ENCODE measurements at regions not wholly inside any gene's neighbourhood (a gene's known extent, or its start where the extent isn't known, plus 50 kb on each side); places are given as distances from the start of the nearest gene placed in this dataset.

GRCh38 chr13:111867657-111868056, 199.3 kb upstream of the SOX1 start:
- no peak overlapping the region for H3K27ac Mint-ChIP-seq
- peaks cover 13% of the 10 kb centered on the region for H3K9me3 Mint-ChIP-seq (ENCODE audit: low read depth)
- peaks cover 11% of the 10 kb centered on the region for H3K4me1 Mint-ChIP-seq (ENCODE audit: low read depth)
- no peaks in the 10 kb centered on the region for H3K36me3 Mint-ChIP-seq (ENCODE audit: insufficient read depth)
- H3K27me3 Mint-ChIP-seq, result peaks cover 66% of the 10 kb centered on the region
- TF ChIP-seq, protein P1, sequence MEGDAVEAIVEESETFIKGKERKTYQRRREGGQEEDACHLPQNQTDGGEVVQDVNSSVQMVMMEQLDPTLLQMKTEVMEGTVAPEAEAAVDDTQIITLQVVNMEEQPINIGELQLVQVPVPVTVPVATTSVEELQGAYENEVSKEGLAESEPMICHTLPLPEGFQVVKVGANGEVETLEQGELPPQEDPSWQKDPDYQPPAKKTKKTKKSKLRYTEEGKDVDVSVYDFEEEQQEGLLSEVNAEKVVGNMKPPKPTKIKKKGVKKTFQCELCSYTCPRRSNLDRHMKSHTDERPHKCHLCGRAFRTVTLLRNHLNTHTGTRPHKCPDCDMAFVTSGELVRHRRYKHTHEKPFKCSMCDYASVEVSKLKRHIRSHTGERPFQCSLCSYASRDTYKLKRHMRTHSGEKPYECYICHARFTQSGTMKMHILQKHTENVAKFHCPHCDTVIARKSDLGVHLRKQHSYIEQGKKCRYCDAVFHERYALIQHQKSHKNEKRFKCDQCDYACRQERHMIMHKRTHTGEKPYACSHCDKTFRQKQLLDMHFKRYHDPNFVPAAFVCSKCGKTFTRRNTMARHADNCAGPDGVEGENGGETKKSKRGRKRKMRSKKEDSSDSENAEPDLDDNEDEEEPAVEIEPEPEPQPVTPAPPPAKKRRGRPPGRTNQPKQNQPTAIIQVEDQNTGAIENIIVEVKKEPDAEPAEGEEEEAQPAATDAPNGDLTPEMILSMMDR (IDR thresholded peaks at IDR 0.05; ENCODE audit: unreplicated experiment), result no peak
- no peak for DNase-seq (ENCODE audit: low spot score, unreplicated experiment)
- H3K4me3 Mint-ChIP-seq (ENCODE audit: low read depth), result no peak overlapping the region

- peaks cover 13% of the 10 kb centered on the region for H3K9me3 Mint-ChIP-seq (ENCODE audit: low read depth)
- H3K27me3 Mint-ChIP-seq, result peaks cover 59% of the 10 kb centered on the region
- DNase-seq (ENCODE audit: low spot score, unreplicated experiment), result no peak
Observed at GRCh38 chr13:111868716-111869115, 198.2 kb upstream of the SOX1 start.

GRCh38 chr13:111872475-111873150, 194.3 kb upstream of the SOX1 start:
- DNase-seq (ENCODE audit: low spot score, unreplicated experiment), result no peak
- H3K27me3 Mint-ChIP-seq, result peaks cover 62% of the 10 kb centered on the region
- TF ChIP-seq, protein P1 (IDR thresholded peaks at IDR 0.05; ENCODE audit: unreplicated experiment), result no peak
- H3K4me3 Mint-ChIP-seq (ENCODE audit: low read depth), result no peak overlapping the region
- peaks cover 8% of the 10 kb centered on the region for H3K9me3 Mint-ChIP-seq (ENCODE audit: low read depth)
- no peaks in the 10 kb centered on the region for H3K36me3 Mint-ChIP-seq (ENCODE audit: insufficient read depth)
- no peak overlapping the region for H3K27ac Mint-ChIP-seq
- peaks cover 6% of the 10 kb centered on the region for H3K4me1 Mint-ChIP-seq (ENCODE audit: low read depth)

More at GRCh38 chr13:111868716-111869115, 198.2 kb upstream of the SOX1 start:
- no peak overlapping the region for H3K27ac Mint-ChIP-seq
- TF ChIP-seq, protein P1 (IDR thresholded peaks at IDR 0.05; ENCODE audit: unreplicated experiment), result no peak
- H3K4me1 Mint-ChIP-seq (ENCODE audit: low read depth), result peaks cover 11% of the 10 kb centered on the region
- H3K4me3 Mint-ChIP-seq (ENCODE audit: low read depth), result no peak overlapping the region
- no peaks in the 10 kb centered on the region for H3K36me3 Mint-ChIP-seq (ENCODE audit: insufficient read depth)

DNA sequence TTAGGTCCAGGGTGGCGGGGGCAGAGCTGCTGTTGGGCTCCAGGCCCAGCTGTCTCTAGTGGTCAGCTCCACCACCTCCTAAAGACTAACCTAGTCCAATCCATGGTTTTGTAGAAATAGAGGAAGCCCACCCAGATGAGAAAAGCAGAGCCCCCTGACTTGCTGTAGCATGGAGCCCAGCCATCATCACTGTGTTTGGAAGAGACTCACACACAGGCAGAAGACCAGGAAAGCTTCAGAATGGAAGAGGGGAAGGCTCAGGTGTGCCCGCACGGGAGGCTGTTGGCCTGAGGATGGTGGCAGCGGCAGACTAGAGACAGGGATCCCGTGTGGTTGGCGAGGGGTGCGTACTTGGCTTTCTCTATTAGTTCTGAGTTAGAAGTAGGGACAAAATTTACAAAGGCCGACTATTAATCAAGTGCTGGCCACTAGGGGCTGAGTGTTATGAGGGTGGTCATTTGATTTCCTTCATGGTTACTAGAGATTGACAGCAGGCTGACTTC, 193.2 kb upstream of the SOX1 start:
- H3K27me3 Mint-ChIP-seq, result peaks cover 57% of the 10 kb centered on the region
- DNase-seq (ENCODE audit: low spot score, unreplicated experiment), result no peak
- TF ChIP-seq, protein P1 (IDR thresholded peaks at IDR 0.05; ENCODE audit: unreplicated experiment), result no peak
- H3K36me3 Mint-ChIP-seq (ENCODE audit: insufficient read depth), result no peaks in the 10 kb centered on the region
- no peaks in the 10 kb centered on the region for H3K9me3 Mint-ChIP-seq (ENCODE audit: low read depth)
- H3K27ac Mint-ChIP-seq, result no peak overlapping the region
- peaks cover 6% of the 10 kb centered on the region for H3K4me1 Mint-ChIP-seq (ENCODE audit: low read depth)
- H3K4me3 Mint-ChIP-seq (ENCODE audit: low read depth), result no peak overlapping the region

DNA sequence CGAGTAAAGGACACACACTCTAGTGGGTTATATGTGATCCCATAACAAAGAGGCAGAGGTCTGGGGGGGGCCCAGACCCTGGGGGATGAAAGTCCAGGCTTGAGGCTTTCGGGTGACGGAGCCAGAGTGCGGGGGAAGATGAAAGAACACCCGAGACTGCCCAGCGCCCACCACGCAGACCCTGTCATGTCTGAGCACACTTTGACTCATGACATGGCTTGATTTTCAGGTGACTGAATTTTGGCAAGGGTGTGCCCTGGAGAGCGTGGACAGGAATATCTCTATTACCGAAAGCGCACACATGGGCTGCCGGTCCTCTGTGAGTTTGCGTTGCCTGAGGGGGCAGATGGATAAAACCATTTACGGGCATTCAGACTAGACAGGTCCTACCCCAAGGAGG, 192.0 kb upstream of the SOX1 start:
- TF ChIP-seq, protein P1 (IDR thresholded peaks at IDR 0.05; ENCODE audit: unreplicated experiment), result no peak
- no peak for DNase-seq (ENCODE audit: low spot score, unreplicated experiment)
- Mint-ChIP-seq H3K9me3 (ENCODE audit: low read depth) (no peaks in the 10 kb centered on the region), H3K27ac (no peak overlapping the region), H3K4me1 (ENCODE audit: low read depth) (peaks cover 6% of the 10 kb centered on the region), H3K27me3 (peaks cover 49% of the 10 kb centered on the region), H3K4me3 (ENCODE audit: low read depth) (no peak overlapping the region), H3K36me3 (ENCODE audit: insufficient read depth) (no peaks in the 10 kb centered on the region)

All from progenitor cell of endocrine pancreas (in vitro differentiated cells).